ENCODE measurements at regions not wholly inside any gene's neighbourhood (a gene's known extent, or its start where the extent isn't known, plus 50 kb on each side); places are given as distances from the start of the nearest gene placed in this dataset.

- TF ChIP-seq EP300 (IDR thresholded peaks at IDR 0.05; ENCODE audit: borderline replicate concordance) (no peak), REST (IDR thresholded peaks at IDR 0.05; ENCODE audit: low read depth) (no peak), TEAD4 (IDR thresholded peaks at IDR 0.05) (no peak), ZBTB7A (IDR thresholded peaks at IDR 0.05; ENCODE audit: low read depth) (no peak), YY1 (IDR thresholded peaks at IDR 0.05; ENCODE audit: low read depth) (no peak), EGR1 (IDR thresholded peaks at IDR 0.05) (no peak), TAF1 (IDR thresholded peaks at IDR 0.05; ENCODE audit: low read depth) (no peak), NFIC (IDR thresholded peaks at IDR 0.05) (no peak), RAD21 (IDR thresholded peaks at IDR 0.05; ENCODE audit: low read depth) (no peak), TCF12 (IDR thresholded peaks at IDR 0.05; ENCODE audit: low read depth) (no peak), CREB1 (IDR thresholded peaks at IDR 0.05; ENCODE audit: low read depth) (no peak), USF1 (IDR thresholded peaks at IDR 0.05) (no peak), CEBPB (IDR thresholded peaks at IDR 0.05) (no peak)
- TF ChIP-seq, protein P1, sequence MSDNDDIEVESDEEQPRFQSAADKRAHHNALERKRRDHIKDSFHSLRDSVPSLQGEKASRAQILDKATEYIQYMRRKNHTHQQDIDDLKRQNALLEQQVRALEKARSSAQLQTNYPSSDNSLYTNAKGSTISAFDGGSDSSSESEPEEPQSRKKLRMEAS (IDR thresholded peaks at IDR 0.05): no peak
Measured at GRCh38 chr5:93196986-93197385, 384.0 kb downstream of the NR2F1-AS1 start.

DNA sequence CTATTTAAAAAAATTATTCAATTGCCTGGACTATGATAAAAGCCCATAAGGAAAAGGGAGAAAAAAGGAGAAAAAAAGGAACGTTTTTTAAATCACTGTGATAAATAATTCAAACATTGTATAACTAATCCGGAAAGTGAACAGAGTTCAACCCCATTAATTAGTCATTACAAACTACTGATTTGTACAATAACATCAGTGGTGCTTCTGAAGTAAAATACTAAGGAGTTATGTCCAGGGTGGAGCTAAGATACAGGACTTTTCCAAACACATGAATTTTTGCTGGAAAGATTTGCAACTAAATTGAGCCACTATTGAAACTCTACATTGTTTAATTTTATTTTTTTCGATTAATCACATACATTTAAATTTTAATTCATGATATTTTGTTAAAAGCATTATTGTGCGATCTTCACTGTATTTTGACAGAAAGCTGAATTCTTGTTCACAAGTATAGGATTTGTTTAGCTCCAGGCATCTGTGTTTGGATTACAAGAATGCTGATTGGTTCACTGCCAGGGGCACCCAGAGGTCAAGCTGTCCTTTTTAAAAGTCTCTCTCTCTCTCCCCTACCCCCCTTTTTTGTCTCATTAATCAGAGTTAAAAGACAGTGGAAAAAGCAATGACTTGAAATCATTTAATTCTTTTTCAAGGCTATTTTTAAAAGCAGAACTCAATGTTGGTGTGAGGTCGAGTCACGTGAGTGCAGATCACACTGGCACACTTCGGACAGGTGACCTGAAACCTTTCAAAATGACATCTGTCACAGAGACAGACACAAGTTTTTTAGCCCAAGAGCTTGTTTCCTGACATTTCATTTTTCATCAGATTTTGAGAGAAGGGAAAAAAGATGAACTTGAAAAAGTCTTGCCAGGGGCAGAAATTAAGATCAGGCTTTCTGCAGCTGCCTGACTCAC, 387.3 kb downstream of the NR2F1-AS1 start:
- TF ChIP-seq REST (IDR thresholded peaks at IDR 0.05; ENCODE audit: low read depth): no peak
- TF ChIP-seq CREB1 (IDR thresholded peaks at IDR 0.05; ENCODE audit: low read depth): no peak

GRCh38 chr5:93192683-93193082, 388.3 kb downstream of the NR2F1-AS1 start:
- TF ChIP-seq ZBTB7A (IDR thresholded peaks at IDR 0.05; ENCODE audit: low read depth): no peak
- TF ChIP-seq USF1 (IDR thresholded peaks at IDR 0.05): no peak
- no peak for TF ChIP-seq CEBPB (IDR thresholded peaks at IDR 0.05)
- TF ChIP-seq REST (IDR thresholded peaks at IDR 0.05; ENCODE audit: low read depth): no peak
- no peak for TF ChIP-seq EGR1 (IDR thresholded peaks at IDR 0.05)
- TF ChIP-seq CREB1 (IDR thresholded peaks at IDR 0.05; ENCODE audit: low read depth): no peak
- TF ChIP-seq, protein P1 (IDR thresholded peaks at IDR 0.05): no peak
- no peak for TF ChIP-seq NFIC (IDR thresholded peaks at IDR 0.05)
- no peak for TF ChIP-seq TEAD4 (IDR thresholded peaks at IDR 0.05)
- no peak for TF ChIP-seq TAF1 (IDR thresholded peaks at IDR 0.05; ENCODE audit: low read depth)
- TF ChIP-seq YY1 (IDR thresholded peaks at IDR 0.05; ENCODE audit: low read depth): no peak
- no peak for TF ChIP-seq EP300 (IDR thresholded peaks at IDR 0.05; ENCODE audit: borderline replicate concordance)
- TF ChIP-seq RAD21 (IDR thresholded peaks at IDR 0.05; ENCODE audit: low read depth): no peak
- no peak for TF ChIP-seq TCF12 (IDR thresholded peaks at IDR 0.05; ENCODE audit: low read depth)
- TF ChIP-seq FOXM1 (IDR thresholded peaks at IDR 0.05; ENCODE audit: borderline replicate concordance, low read depth): no peak

DNA sequence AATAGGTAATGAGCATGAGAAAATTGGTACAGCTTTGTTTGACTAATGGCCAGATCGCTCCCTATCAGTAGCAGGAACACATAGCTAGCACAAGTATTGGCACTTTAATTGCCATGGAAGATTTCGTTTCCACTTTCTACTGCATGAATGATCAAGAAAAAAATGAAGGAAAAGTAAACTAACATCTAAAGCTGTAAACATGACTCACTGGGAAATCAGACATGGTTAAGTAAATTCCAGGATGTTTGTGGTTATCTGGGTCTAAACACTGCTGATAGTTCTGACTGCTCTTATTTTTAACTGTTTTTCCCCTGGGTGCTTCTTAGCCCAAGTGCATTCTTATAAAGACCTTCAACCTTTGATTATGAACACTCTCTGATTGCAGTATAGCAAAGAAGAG, 388.9 kb downstream of the NR2F1-AS1 start:
- TF ChIP-seq CEBPB (IDR thresholded peaks at IDR 0.05) (no peak), TCF12 (IDR thresholded peaks at IDR 0.05; ENCODE audit: low read depth) (peak; percentile 73), EP300 (IDR thresholded peaks at IDR 0.05; ENCODE audit: borderline replicate concordance) (peak; percentile 86), EGR1 (IDR thresholded peaks at IDR 0.05) (no peak), RAD21 (IDR thresholded peaks at IDR 0.05; ENCODE audit: low read depth) (no peak), YY1 (IDR thresholded peaks at IDR 0.05; ENCODE audit: low read depth) (no peak), CREB1 (IDR thresholded peaks at IDR 0.05; ENCODE audit: low read depth) (no peak), TAF1 (IDR thresholded peaks at IDR 0.05; ENCODE audit: low read depth) (no peak), NFIC (IDR thresholded peaks at IDR 0.05) (peak; percentile 59; the same call in 1 of the 2 replicates), TEAD4 (IDR thresholded peaks at IDR 0.05) (peak; percentile 84), ZBTB7A (IDR thresholded peaks at IDR 0.05; ENCODE audit: low read depth) (no peak), USF1 (IDR thresholded peaks at IDR 0.05) (no peak), REST (IDR thresholded peaks at IDR 0.05; ENCODE audit: low read depth) (no peak), FOXM1 (IDR thresholded peaks at IDR 0.05; ENCODE audit: borderline replicate concordance, low read depth) (peak; percentile 64; the same call in 1 of the 2 replicates)
- TF ChIP-seq, protein P1 (IDR thresholded peaks at IDR 0.05): no peak
